Neural cell (in vitro differentiated cells): ENCODE measurements at regions not wholly inside any gene's neighbourhood (a gene's known extent, or its start where the extent isn't known, plus 50 kb on each side); places are given as distances from the start of the nearest gene placed in this dataset.

ENCODE experiments used
- H2AFZ ChIP-seq: fragments of 200-600, 300-800 bp; sonication (generic), shearing (Covaris generic); 2 replicates; pipeline ENCODE4 v1.6.0; 2014; ENCODE audit warnings: low read depth, mild to moderate bottlenecking, antibody characterized with exemption, low read length, moderate library complexity
- H3F3A ChIP-seq: fragments of 200-600 bp; shearing (Covaris generic); 2 replicates; pipeline ENCODE4 v1.6.1; 2016; ENCODE audit warnings: mild to moderate bottlenecking, moderate library complexity, mixed read lengths, antibody characterized with exemption, low read length; ENCODE audit not compliant: insufficient read depth, poor library complexity, severe bottlenecking
- H3K27ac ChIP-seq: fragments of 200-600, 300-800 bp; sonication (generic), shearing (Covaris generic); 2 replicates; pipeline ENCODE4 v1.5.1; 2014; ENCODE audit warnings: mild to moderate bottlenecking, low read length, moderate library complexity
- H3K27me3 ChIP-seq: fragments of 300-800, 200-600 bp; sonication (generic), shearing (Covaris generic); 2 replicates; pipeline ENCODE4 v1.6.0; 2014; ENCODE audit warnings: mild to moderate bottlenecking, low read depth, low read length, moderate library complexity; ENCODE audit not compliant: insufficient read depth
- H3K36me3 ChIP-seq: fragments of 300-800, 200-600 bp; sonication (generic), shearing (Covaris generic); 2 replicates; pipeline ENCODE4 v1.5.1; 2014; ENCODE audit warnings: mild to moderate bottlenecking, antibody characterized with exemption, low read length, moderate library complexity; ENCODE audit not compliant: insufficient read depth
- H3K4me2 ChIP-seq: fragments of 300-800, 200-600 bp; sonication (generic), shearing (Covaris generic); 2 replicates; pipeline ENCODE4 v1.6.0; 2014; ENCODE audit warnings: mild to moderate bottlenecking, low read length
- H3K4me3 ChIP-seq: fragments of 300-800, 200-600 bp; sonication (generic), shearing (Covaris generic); 2 replicates; pipeline ENCODE4 v1.5.1; 2014; ENCODE audit warnings: mild to moderate bottlenecking, low read length, moderate library complexity
- H3K79me2 ChIP-seq: fragments of 200-600 bp; shearing (Covaris generic); replicated peaks from 2 replicates; pipeline ENCODE4 v1.6.0; 2014; ENCODE audit warnings: mild to moderate bottlenecking, low read length, moderate library complexity; ENCODE audit not compliant: insufficient read depth
- H3K9ac ChIP-seq: fragments of 300-800, 200-600 bp; sonication (generic), shearing (Covaris generic); 2 replicates; pipeline ENCODE4 v1.6.1; 2016; ENCODE audit warnings: mild to moderate bottlenecking, low read length, mixed read lengths
- H3K9me2 ChIP-seq: fragments of 200-600 bp; shearing (Covaris generic); 2 replicates; pipeline ENCODE4 v1.6.1; 2016; ENCODE audit warnings: mild to moderate bottlenecking, low read length, mixed read lengths; ENCODE audit not compliant: insufficient read depth
- H3K9me3 ChIP-seq: fragments of 200-600, 300-800 bp; sonication (generic), shearing (Covaris generic); 2 replicates; pipeline ENCODE4 v1.6.1; 2016; ENCODE audit warnings: mild to moderate bottlenecking, mixed run types, low read length, moderate library complexity, mixed read lengths
- H4K20me1 ChIP-seq: fragments of 200-600 bp; shearing (Covaris generic); 2 replicates; pipeline ENCODE4 v1.6.1; 2016; ENCODE audit warnings: mild to moderate bottlenecking, mixed run types; ENCODE audit not compliant: insufficient read depth
- CTCF ChIP-seq: fragments of 450-650 bp; IDR thresholded peaks from 2 replicates; pipeline ENCODE4 v1.5.1; 2014; ENCODE audit warnings: antibody characterized with exemption, mild to moderate bottlenecking, moderate library complexity; ENCODE audit not compliant: poor library complexity, severe bottlenecking
- EP300 ChIP-seq: fragments of 450-650 bp; conservative IDR thresholded peaks from 2 replicates; pipeline ENCODE4 v1.6.1; 2014; ENCODE audit warnings: antibody characterized with exemption, mild to moderate bottlenecking, moderate library complexity; ENCODE audit not compliant: poor library complexity, severe bottlenecking
- EZH2 ChIP-seq: fragments of 200-600, 300-800 bp; shearing (Covaris generic), sonication (generic); IDR thresholded peaks from 2 replicates; pipeline ENCODE4 v1.6.1; 2014; ENCODE audit warnings: antibody characterized with exemption, low read length, borderline replicate concordance, mild to moderate bottlenecking; ENCODE audit not compliant: insufficient read depth, poor library complexity, severe bottlenecking
- MXI1 ChIP-seq: fragments of 450-650 bp; conservative IDR thresholded peaks from 2 replicates; pipeline ENCODE4 v1.6.1; 2014; ENCODE audit warnings: antibody characterized with exemption, mild to moderate bottlenecking; ENCODE audit not compliant: poor library complexity, severe bottlenecking
- POLR2AphosphoS5 ChIP-seq: IDR thresholded peaks from 2 replicates; pipeline ENCODE4 v1.6.1; 2012
- RAD21 ChIP-seq: fragments of 450-650 bp; conservative IDR thresholded peaks from 2 replicates; pipeline ENCODE4 v1.6.1; 2014; ENCODE audit warnings: antibody characterized with exemption, mild to moderate bottlenecking, moderate library complexity
- REST ChIP-seq: IDR thresholded peaks from 2 replicates; pipeline ENCODE4 v1.6.1; 2012; ENCODE audit warnings: borderline replicate concordance
- SMC3 ChIP-seq: fragments of 450-650 bp; conservative IDR thresholded peaks from 2 replicates; pipeline ENCODE4 v1.6.1; 2014; ENCODE audit warnings: antibody characterized with exemption, mild to moderate bottlenecking, moderate library complexity; ENCODE audit not compliant: poor library complexity
- TAF1 ChIP-seq: IDR thresholded peaks from 2 replicates; pipeline ENCODE4 v1.6.1; 2012; ENCODE audit warnings: low read depth

GRCh38 chr5:173703466-173703865 lies 87.0 kb upstream of the BOD1 start:
- Histone ChIP-seq H3K36me3 (no peaks in the 10 kb centered on the region), H2AFZ (no peak overlapping the region), H4K20me1 (no peaks in the 10 kb centered on the region), H3K79me2 (no peaks in the 10 kb centered on the region), H3K9ac (no peak overlapping the region), H3K4me2 (no peak overlapping the region), H3F3A (no peaks in the 10 kb centered on the region), H3K27me3 (no peaks in the 10 kb centered on the region), H3K9me3 (no peaks in the 10 kb centered on the region), H3K27ac (no peak overlapping the region), H3K9me2 (no peaks in the 10 kb centered on the region), H3K4me3 (no peak overlapping the region)
- no peak for TF ChIP-seq CTCF
- no peak for TF ChIP-seq RAD21
- TF ChIP-seq SMC3 = no peak
- TF ChIP-seq EZH2 = no peak
- no peak for TF ChIP-seq EP300

GRCh38 chr5:173704615-173705511 lies 88.4 kb upstream of the BOD1 start:
- H3F3A ChIP-seq = no peaks in the 10 kb centered on the region
- no peak overlapping the region for H3K9ac ChIP-seq
- no peaks in the 10 kb centered on the region for H3K36me3 ChIP-seq
- TF ChIP-seq MXI1 (no peak), EP300 (no peak), SMC3 (no peak), EZH2 (no peak), REST (no peak), CTCF (no peak), POLR2AphosphoS5 (no peak), RAD21 (no peak), TAF1 (no peak)
- no peak overlapping the region for H3K4me3 ChIP-seq
- no peaks in the 10 kb centered on the region for H4K20me1 ChIP-seq
- H3K9me2 ChIP-seq = no peaks in the 10 kb centered on the region
- H2AFZ ChIP-seq = no peak overlapping the region
- no peaks in the 10 kb centered on the region for H3K27me3 ChIP-seq
- no peaks in the 10 kb centered on the region for H3K9me3 ChIP-seq
- H3K27ac ChIP-seq = no peak overlapping the region
- H3K79me2 ChIP-seq = no peaks in the 10 kb centered on the region
- no peak overlapping the region for H3K4me2 ChIP-seq
